SU-DHL-6 (cell line): ENCODE measurements at regions not wholly inside any gene's neighbourhood (a gene's known extent, or its start where the extent isn't known, plus 50 kb on each side); places are given as distances from the start of the nearest gene placed in this dataset.

Experiments used
- H2AFZ ChIP-seq: fragments of 200-600 bp; sonication (generic); 2 replicates; pipeline ENCODE4 v1.6.1; 2014; ENCODE audit warnings: low read depth, mild to moderate bottlenecking, moderate library complexity, mixed read lengths, antibody characterized with exemption, low read length; ENCODE audit not compliant: severe bottlenecking
- H3F3A ChIP-seq: fragments of 200-600 bp; shearing (Covaris generic); 2 replicates; pipeline ENCODE4 v1.6.0; 2016; ENCODE audit warnings: antibody characterized with exemption, mild to moderate bottlenecking; ENCODE audit not compliant: insufficient read depth
- H3K27ac ChIP-seq: fragments of 200-600 bp; sonication (generic); 2 replicates; pipeline ENCODE4 v1.5.1; 2016; ENCODE audit warnings: low read depth, mild to moderate bottlenecking, low read length, moderate library complexity, mixed read lengths
- H3K27me3 ChIP-seq: fragments of 200-600 bp; sonication (generic), shearing (Covaris generic); 2 replicates; pipeline ENCODE4 v1.6.0; 2014; ENCODE audit warnings: mild to moderate bottlenecking, low read length
- H3K36me3 ChIP-seq: fragments of 200-600 bp; sonication (generic); 2 replicates; pipeline ENCODE4 v1.6.1; 2014; ENCODE audit warnings: mild to moderate bottlenecking, low read length, mixed read lengths
- H3K4me2 ChIP-seq: fragments of 300-600, 200-600 bp; shearing (Covaris generic), sonication (generic); 2 replicates; pipeline ENCODE4 v1.6.0; 2014; ENCODE audit warnings: low read length, low read depth, mild to moderate bottlenecking; ENCODE audit not compliant: poor library complexity, severe bottlenecking
- H3K4me3 ChIP-seq: fragments of 200-600 bp; sonication (generic); 2 replicates; pipeline ENCODE4 v1.5.1; 2014; ENCODE audit warnings: antibody characterized with exemption, low read length, mild to moderate bottlenecking, mixed read lengths; ENCODE audit not compliant: insufficient read depth, poor library complexity, severe bottlenecking
- H3K79me2 ChIP-seq: fragments of 200-600 bp; sonication (generic); 2 replicates; pipeline ENCODE4 v1.6.1; 2014; ENCODE audit warnings: mild to moderate bottlenecking, low read length, moderate library complexity; ENCODE audit not compliant: insufficient read depth
- H3K9ac ChIP-seq: fragments of 200-600 bp; sonication (generic); 2 replicates; pipeline ENCODE4 v1.7.0; 2014; ENCODE audit warnings: mild to moderate bottlenecking, low read length
- H3K9me2 ChIP-seq: fragments of 200-600 bp; sonication (generic); replicated peaks from 2 replicates; pipeline ENCODE4 v1.6.1; 2014; ENCODE audit warnings: low read length; ENCODE audit not compliant: insufficient read depth
- H3K9me3 ChIP-seq: fragments of 200-600 bp; sonication (generic); 2 replicates; pipeline ENCODE4 v1.6.1; 2014; ENCODE audit warnings: low read length, mixed read lengths; ENCODE audit not compliant: insufficient read depth
- H4K20me1 ChIP-seq: fragments of 200-600 bp; sonication (generic); 2 replicates; pipeline ENCODE4 v1.6.1; 2014; ENCODE audit warnings: low read depth, mild to moderate bottlenecking, antibody characterized with exemption, low read length, moderate library complexity, mixed read lengths
- CTCF ChIP-seq: fragments of 200-600 bp; sonication (generic); IDR thresholded peaks from one replicate; pipeline ENCODE4 v1.5.1; 2017; ENCODE audit warnings: antibody characterized with exemption, mild to moderate bottlenecking, low read length, moderate library complexity; ENCODE audit not compliant: insufficient read depth, poor library complexity, severe bottlenecking
- EZH2phosphoT487 ChIP-seq: fragments of 200-600 bp; sonication (generic), shearing (Covaris generic); conservative IDR thresholded peaks from 2 replicates; pipeline ENCODE4 v1.6.1; 2018; ENCODE audit warnings: mild to moderate bottlenecking, antibody characterized with exemption, low read length, moderate library complexity, mixed read lengths

GRCh38 chr21:14313300-14313699 is 69.6 kb downstream of the HSPA13 start:
- Histone ChIP-seq H3K36me3 (no peaks in the 10 kb centered on the region), H3K4me3 (no peak overlapping the region), H3K9me2 (no peaks in the 10 kb centered on the region), H4K20me1 (no peaks in the 10 kb centered on the region), H3K4me2 (no peak overlapping the region), H3K27me3 (no peaks in the 10 kb centered on the region), H3K27ac (no peak overlapping the region), H3K9me3 (no peaks in the 10 kb centered on the region), H2AFZ (no peak overlapping the region), H3F3A (no peaks in the 10 kb centered on the region), H3K9ac (no peak overlapping the region), H3K79me2 (no peaks in the 10 kb centered on the region)
- TF ChIP-seq EZH2phosphoT487 (no peak), CTCF (no peak)

- no peaks in the 10 kb centered on the region for H3K36me3 ChIP-seq
- no peak overlapping the region for H2AFZ ChIP-seq
- H3K4me2 ChIP-seq: no peak overlapping the region
- no peaks in the 10 kb centered on the region for H4K20me1 ChIP-seq
- no peaks in the 10 kb centered on the region for H3F3A ChIP-seq
- H3K9me2 ChIP-seq: no peaks in the 10 kb centered on the region
- H3K27ac ChIP-seq: no peak overlapping the region
- H3K27me3 ChIP-seq: no peaks in the 10 kb centered on the region
- H3K9me3 ChIP-seq: no peaks in the 10 kb centered on the region
- no peaks in the 10 kb centered on the region for H3K79me2 ChIP-seq
- no peak overlapping the region for H3K9ac ChIP-seq
- H3K4me3 ChIP-seq: no peak overlapping the region
- TF ChIP-seq EZH2phosphoT487: no peak
- TF ChIP-seq CTCF: no peak
Measured at GRCh38 chr21:14312871-14313270, 70.1 kb downstream of the HSPA13 start.

DNA sequence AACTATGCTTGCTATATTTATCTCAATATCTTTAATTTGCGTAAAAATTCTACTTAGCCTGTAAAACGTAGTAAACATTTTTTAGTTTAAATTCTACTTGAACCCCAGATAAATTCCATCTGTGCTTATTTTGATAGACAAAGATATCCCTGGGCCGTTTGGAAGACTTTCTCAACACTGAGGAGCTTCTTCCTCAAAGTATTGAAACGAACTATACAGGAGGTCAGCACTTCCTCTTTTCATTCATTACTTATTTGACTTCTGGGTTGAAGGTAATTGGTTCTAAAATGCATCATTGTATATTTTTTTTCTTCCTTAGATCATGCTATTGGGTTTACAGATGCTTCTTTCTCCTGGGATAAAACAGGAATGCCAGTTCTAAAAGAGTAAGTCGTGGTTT is 74.7 kb downstream of the HSPA13 start:
- H3K9me3 ChIP-seq: no peaks in the 10 kb centered on the region
- H3K4me3 ChIP-seq: no peak overlapping the region
- H3K9ac ChIP-seq: no peak overlapping the region
- no peaks in the 10 kb centered on the region for H3K27me3 ChIP-seq
- no peaks in the 10 kb centered on the region for H3K9me2 ChIP-seq
- H3K4me2 ChIP-seq: no peak overlapping the region
- H4K20me1 ChIP-seq: no peaks in the 10 kb centered on the region
- H3K36me3 ChIP-seq: no peaks in the 10 kb centered on the region
- H3F3A ChIP-seq: no peaks in the 10 kb centered on the region
- no peaks in the 10 kb centered on the region for H3K79me2 ChIP-seq
- H2AFZ ChIP-seq: no peak overlapping the region
- H3K27ac ChIP-seq: no peak overlapping the region
- TF ChIP-seq CTCF (no peak), EZH2phosphoT487 (no peak)
